ENCODE measurements at regions not wholly inside any gene's neighbourhood (a gene's known extent, or its start where the extent isn't known, plus 50 kb on each side); places are given as distances from the start of the nearest gene placed in this dataset.

- H3K4me1 Mint-ChIP-seq, result no peaks in the 10 kb centered on the region
- TF ChIP-seq TEAD1 (CRISPR knock-in tag; IDR thresholded peaks at IDR 0.05) (no peak), GABPB1 (CRISPR knock-in tag; IDR thresholded peaks at IDR 0.05) (no peak), HMGXB4 (CRISPR knock-in tag; IDR thresholded peaks at IDR 0.05) (no peak), PRDM15 (CRISPR knock-in tag; IDR thresholded peaks at IDR 0.05) (no peak), GTF2I (CRISPR knock-in tag; conservative IDR thresholded peaks at IDR 0.05) (no peak), NR3C1 (CRISPR knock-in tag; conservative IDR thresholded peaks at IDR 0.05; ENCODE audit: low read depth) (no peak), E2F4 (CRISPR knock-in tag; IDR thresholded peaks at IDR 0.05; ENCODE audit: borderline replicate concordance, low read depth) (no peak), KAT7 (CRISPR knock-in tag; IDR thresholded peaks at IDR 0.05; ENCODE audit: borderline replicate concordance) (no peak), ZNF232 (CRISPR knock-in tag; IDR thresholded peaks at IDR 0.05) (no peak), ATF1 (CRISPR knock-in tag; IDR thresholded peaks at IDR 0.05) (no peak), EMX1 (CRISPR knock-in tag; IDR thresholded peaks at IDR 0.05) (no peak), CBFB (CRISPR knock-in tag; IDR thresholded peaks at IDR 0.05; ENCODE audit: low read depth) (no peak), ATF3 (CRISPR knock-in tag; conservative IDR thresholded peaks at IDR 0.05) (no peak), ZMAT4 (CRISPR knock-in tag; IDR thresholded peaks at IDR 0.05) (no peak), STAT6 (CRISPR knock-in tag; conservative IDR thresholded peaks at IDR 0.05; ENCODE audit: low read depth) (no peak), NFE2L1 (CRISPR knock-in tag; IDR thresholded peaks at IDR 0.05) (no peak), ZNF219 (CRISPR knock-in tag; IDR thresholded peaks at IDR 0.05; ENCODE audit: borderline replicate concordance) (no peak), ERG (CRISPR knock-in tag; IDR thresholded peaks at IDR 0.05) (no peak), ATF2 (CRISPR knock-in tag; IDR thresholded peaks at IDR 0.05; ENCODE audit: borderline replicate concordance, low read depth) (no peak)
- ATAC-seq, result no peak
- H3K27ac Mint-ChIP-seq, result no peak overlapping the region
- POLR2A ChIA-PET, result no interaction called here
- no peak overlapping the region for H3K4me3 Mint-ChIP-seq
- H3K27me3 Mint-ChIP-seq (ENCODE audit: low read depth), result no peaks in the 10 kb centered on the region
- CTCF ChIA-PET, result no interaction called here
- H3K36me3 Mint-ChIP-seq, result peaks cover 27% of the 10 kb centered on the region
- peaks cover 40% of the 10 kb centered on the region for H3K9me3 Mint-ChIP-seq
- no peak for DNase-seq (ENCODE audit: low spot score)
Observed at GRCh38 chr2:118520246-118520645, 327.2 kb downstream of the EN1 start.

Data from WTC11 (cell line).